ENCODE measurements at regions not wholly inside any gene's neighbourhood (a gene's known extent, or its start where the extent isn't known, plus 50 kb on each side); places are given as distances from the start of the nearest gene placed in this dataset.

GRCh38 chr7:155192961-155193640, 104.6 kb upstream of the INSIG1 start:
- no peak for TF ChIP-seq CTCF (conservative IDR thresholded peaks at IDR 0.05)
- TF ChIP-seq ZFX (IDR thresholded peaks at IDR 0.05), result no peak
